Kidney tubule cell (primary cell): ENCODE measurements at regions not wholly inside any gene's neighbourhood (a gene's known extent, or its start where the extent isn't known, plus 50 kb on each side); places are given as distances from the start of the nearest gene placed in this dataset.

Source experiments
- DNase-seq: peaks from one replicate; pipeline ENCODE4 v3.0.0-alpha.2; 2018; ENCODE audit warnings: low spot score

GRCh38 chr3:148642616-148643015 lies 55.1 kb upstream of the AGTR1 start:
- peak; percentile 10 for DNase-seq

DNA sequence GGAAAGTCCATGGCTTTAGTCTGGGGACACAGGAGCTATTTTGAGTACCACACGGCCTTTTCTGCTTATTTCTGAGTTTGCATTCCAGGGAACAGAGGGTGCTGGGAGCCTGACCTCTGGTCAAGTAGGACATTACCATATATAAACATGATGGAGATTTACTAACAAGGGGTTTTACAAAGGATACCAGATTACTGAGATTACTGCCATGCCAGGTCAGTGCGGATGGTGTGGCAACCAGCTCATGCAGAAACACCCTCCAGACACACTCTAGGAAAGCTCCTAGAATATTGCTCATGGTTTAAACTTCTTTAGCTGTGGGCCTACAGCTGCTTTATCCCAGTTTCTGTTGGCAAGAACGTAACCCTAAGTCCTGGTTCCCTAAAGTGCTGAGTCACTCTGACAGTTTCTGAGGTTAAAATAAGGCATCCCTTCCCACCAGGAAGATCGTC lies 54.3 kb upstream of the AGTR1 start:
- peak; percentile 21 for DNase-seq

DNA sequence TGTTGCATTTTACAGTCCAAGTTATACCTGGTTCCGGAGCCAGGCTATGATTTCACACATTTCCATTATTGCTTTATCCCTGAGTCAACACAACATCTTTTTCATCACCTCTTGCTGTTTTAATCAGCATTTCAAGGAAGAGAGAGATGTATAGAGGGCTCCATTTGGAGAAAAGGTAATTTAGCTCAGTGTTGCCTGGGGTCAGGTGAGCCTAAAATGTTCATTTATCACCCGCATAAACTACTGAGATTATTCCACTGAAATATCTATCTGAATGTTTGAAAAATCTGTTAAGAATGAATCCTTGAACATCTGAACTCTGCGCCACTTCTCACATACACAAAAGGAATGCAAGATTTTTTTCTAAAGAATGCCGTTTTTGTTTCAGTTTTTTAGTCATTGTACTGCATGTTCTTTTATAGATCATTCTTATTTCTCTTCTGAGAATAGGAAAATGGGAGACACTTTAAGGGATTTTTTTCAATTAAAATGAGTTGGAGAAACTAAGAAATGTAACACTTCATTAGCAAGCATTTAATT lies 51.5 kb upstream of the AGTR1 start:
- no peak for DNase-seq
